ENCODE measurements at regions not wholly inside any gene's neighbourhood (a gene's known extent, or its start where the extent isn't known, plus 50 kb on each side); places are given as distances from the start of the nearest gene placed in this dataset.

DNA sequence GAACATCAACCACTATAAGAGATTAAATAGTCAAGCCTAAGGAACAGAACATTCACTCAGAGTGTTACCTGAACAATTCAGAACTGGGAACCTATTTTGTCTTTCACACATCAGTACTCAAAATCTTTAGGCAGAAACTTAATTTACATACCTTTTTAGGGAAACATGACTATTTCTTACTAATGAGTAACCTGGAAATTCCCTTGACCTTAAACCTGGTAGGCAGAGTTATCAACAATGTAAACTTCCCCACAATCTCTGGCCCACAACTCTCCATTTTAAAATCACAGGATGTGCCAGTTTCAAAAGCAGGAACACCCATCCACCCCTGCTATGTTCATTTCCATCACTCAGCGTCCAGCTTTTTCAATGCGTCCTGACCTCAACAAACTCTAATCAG, 132.9 kb upstream of the ANKFN1 start:
- Histone ChIP-seq H3K9ac (ENCODE audit: low read length) (no peak overlapping the region), H3K27me3 (replicated peaks; ENCODE audit: insufficient read depth, low read length) (no peaks in the 10 kb centered on the region), H2AFZ (ENCODE audit: low read length) (no peak overlapping the region), H3K36me3 (replicated peaks; ENCODE audit: insufficient read depth, low read length) (no peaks in the 10 kb centered on the region), H3K9me3 (replicated peaks; ENCODE audit: insufficient read depth, low read length) (no peaks in the 10 kb centered on the region), H3K27ac (ENCODE audit: low read length) (peak overlapping the region; percentile 23; the same call in 1 of the 2 replicates), H3K9me2 (replicated peaks; ENCODE audit: insufficient read depth, low read length) (no peaks in the 10 kb centered on the region; the same call in 1 of the 2 replicates), H3K79me2 (ENCODE audit: low read length) (no peaks in the 10 kb centered on the region), H4K20me1 (ENCODE audit: insufficient read depth, low read length) (no peaks in the 10 kb centered on the region), H3K4me2 (ENCODE audit: low read depth, low read length) (peak overlapping the region; percentile 27; the same call in 1 of the 2 replicates), H3K4me1 (ENCODE audit: low read length) (peaks cover 52% of the 10 kb centered on the region), H3F3A (ENCODE audit: insufficient read depth, low read length) (0 out of 2 replicates have a peak, but pooled peaks cover 7% of the 10 kb centered on the region), H3K4me3 (ENCODE audit: low read length) (no peak overlapping the region)
- TF ChIP-seq EZH2phosphoT487 (IDR thresholded peaks at IDR 0.05; ENCODE audit: low read length) (no peak), CTCF (IDR thresholded peaks at IDR 0.05; ENCODE audit: low read length) (no peak), EZH2 (optimal IDR thresholded peaks at IDR 0.05; ENCODE audit: low read depth, low read length) (no peak)
- DNase-seq: peak; percentile 18

GRCh38 chr17:56021681-56022190, 131.5 kb upstream of the ANKFN1 start:
- TF ChIP-seq EZH2phosphoT487 (IDR thresholded peaks at IDR 0.05; ENCODE audit: low read length) (no peak), CTCF (IDR thresholded peaks at IDR 0.05; ENCODE audit: low read length) (no peak), EZH2 (optimal IDR thresholded peaks at IDR 0.05; ENCODE audit: low read depth, low read length) (no peak)
- DNase-seq: no peak
- no peak overlapping the region for H3K27ac ChIP-seq (ENCODE audit: low read length)
- no peaks in the 10 kb centered on the region; the same call in 1 of the 2 replicates for H3K9me2 ChIP-seq (replicated peaks; ENCODE audit: insufficient read depth, low read length)
- H3K9me3 ChIP-seq (replicated peaks; ENCODE audit: insufficient read depth, low read length): no peaks in the 10 kb centered on the region
- H4K20me1 ChIP-seq (ENCODE audit: insufficient read depth, low read length): no peaks in the 10 kb centered on the region
- no peak overlapping the region for H3K4me2 ChIP-seq (ENCODE audit: low read depth, low read length)
- H3K36me3 ChIP-seq (replicated peaks; ENCODE audit: insufficient read depth, low read length): no peaks in the 10 kb centered on the region
- no peak overlapping the region for H3K4me3 ChIP-seq (ENCODE audit: low read length)
- H3K79me2 ChIP-seq (ENCODE audit: low read length): no peaks in the 10 kb centered on the region
- H3K27me3 ChIP-seq (replicated peaks; ENCODE audit: insufficient read depth, low read length): no peaks in the 10 kb centered on the region
- peaks cover 52% of the 10 kb centered on the region for H3K4me1 ChIP-seq (ENCODE audit: low read length)
- H3F3A ChIP-seq (ENCODE audit: insufficient read depth, low read length): 0 out of 2 replicates have a peak, but pooled peaks cover 7% of the 10 kb centered on the region
- no peak overlapping the region for H3K9ac ChIP-seq (ENCODE audit: low read length)
- no peak overlapping the region for H2AFZ ChIP-seq (ENCODE audit: low read length)

DNA sequence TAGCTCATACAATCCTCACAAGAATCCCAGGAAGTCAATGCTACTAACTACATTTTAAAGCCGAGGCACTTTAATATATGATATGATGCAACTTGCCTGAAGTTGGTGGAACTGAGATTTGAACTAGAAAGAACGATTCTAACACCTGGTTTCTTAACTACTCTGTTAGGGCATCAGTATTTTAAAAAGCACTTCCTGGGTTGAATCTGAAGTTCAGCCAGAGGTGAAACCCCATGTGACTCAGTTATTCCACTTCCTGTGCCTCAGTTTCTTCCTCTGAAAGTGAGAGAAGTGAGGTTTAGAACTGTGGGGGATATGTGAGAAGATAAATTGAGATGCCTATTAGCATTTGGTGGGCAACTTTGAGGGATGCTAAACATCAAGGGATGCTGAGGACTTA, 129.4 kb upstream of the ANKFN1 start:
- Histone ChIP-seq H3K9me3 (replicated peaks; ENCODE audit: insufficient read depth, low read length) (no peaks in the 10 kb centered on the region), H3K4me3 (ENCODE audit: low read length) (no peak overlapping the region), H3K9ac (ENCODE audit: low read length) (no peak overlapping the region), H3K4me1 (ENCODE audit: low read length) (peaks cover 41% of the 10 kb centered on the region), H3K27ac (ENCODE audit: low read length) (no peak overlapping the region), H2AFZ (ENCODE audit: low read length) (no peak overlapping the region), H4K20me1 (ENCODE audit: insufficient read depth, low read length) (no peaks in the 10 kb centered on the region), H3K79me2 (ENCODE audit: low read length) (no peaks in the 10 kb centered on the region), H3K9me2 (replicated peaks; ENCODE audit: insufficient read depth, low read length) (no peaks in the 10 kb centered on the region; the same call in 1 of the 2 replicates), H3K27me3 (replicated peaks; ENCODE audit: insufficient read depth, low read length) (no peaks in the 10 kb centered on the region), H3K36me3 (replicated peaks; ENCODE audit: insufficient read depth, low read length) (no peaks in the 10 kb centered on the region), H3K4me2 (ENCODE audit: low read depth, low read length) (no peak overlapping the region), H3F3A (ENCODE audit: insufficient read depth, low read length) (0 out of 2 replicates have a peak, but pooled peaks cover 1% of the 10 kb centered on the region)
- DNase-seq: peak; percentile 27
- no peak for TF ChIP-seq EZH2phosphoT487 (IDR thresholded peaks at IDR 0.05; ENCODE audit: low read length)
- TF ChIP-seq CTCF (IDR thresholded peaks at IDR 0.05; ENCODE audit: low read length): no peak
- TF ChIP-seq EZH2 (optimal IDR thresholded peaks at IDR 0.05; ENCODE audit: low read depth, low read length): no peak
